Neutrophil (primary cell): ENCODE measurements at regions not wholly inside any gene's neighbourhood (a gene's known extent, or its start where the extent isn't known, plus 50 kb on each side); places are given as distances from the start of the nearest gene placed in this dataset.

Experiments
- H3K27ac ChIP-seq: fragments of 200-600 bp; sonication (generic); 2 replicates; pipeline ENCODE4 v1.5.1; 2016; ENCODE audit warnings: mild to moderate bottlenecking, moderate library complexity
- H3K27me3 ChIP-seq: fragments of 200-600 bp; sonication (generic); 2 replicates; pipeline ENCODE4 v1.6.0; 2016; ENCODE audit warnings: mild to moderate bottlenecking
- H3K36me3 ChIP-seq: fragments of 200-600 bp; sonication (generic); 2 replicates; pipeline ENCODE4 v1.5.1; 2017
- H3K4me1 ChIP-seq, 2 experiments: fragments of 200-600 bp in 1 of 2; sonication (generic) in 1 of 2; 1 replicate in 1 of 2; 2 replicates in 1 of 2; pipeline versions ENCODE4 v1.5.1 to v1.6.1; 2013 to 2016; ENCODE audit warnings: low read depth in 1 of 2, low read length in 1 of 2, mild to moderate bottlenecking in 1 of 2, moderate library complexity in 1 of 2; ENCODE audit not compliant: control insufficient read depth in 1 of 2, insufficient read depth in 1 of 2
- H3K4me3 ChIP-seq, 2 experiments: fragments of 200-600 bp in 1 of 2; sonication (generic) in 1 of 2; 1 replicate in 1 of 2; 2 replicates in 1 of 2; pipeline ENCODE4 v1.5.1; 2013 to 2016; ENCODE audit warnings: low read depth in 1 of 2, low read length in 1 of 2, mild to moderate bottlenecking in 1 of 2, moderate library complexity in 1 of 2
- H3K9me3 ChIP-seq: fragments of 200-600 bp; sonication (generic); 2 replicates; pipeline ENCODE4 v1.5.1; 2016
- TF ChIP-seq, protein P1 (sequence below): fragments of 200-600 bp; sonication (generic); IDR thresholded peaks from 2 replicates; pipeline ENCODE4 v1.5.1; 2016; ENCODE audit warnings: antibody characterized with exemption

- Histone ChIP-seq H3K4me1 (no peaks in the 10 kb centered on the region), H3K27ac (no peak overlapping the region), H3K27me3 (no peaks in the 10 kb centered on the region), H3K36me3 (no peaks in the 10 kb centered on the region), H3K4me3 (no peak overlapping the region), H3K9me3 (no peaks in the 10 kb centered on the region)
- TF ChIP-seq, protein P1, sequence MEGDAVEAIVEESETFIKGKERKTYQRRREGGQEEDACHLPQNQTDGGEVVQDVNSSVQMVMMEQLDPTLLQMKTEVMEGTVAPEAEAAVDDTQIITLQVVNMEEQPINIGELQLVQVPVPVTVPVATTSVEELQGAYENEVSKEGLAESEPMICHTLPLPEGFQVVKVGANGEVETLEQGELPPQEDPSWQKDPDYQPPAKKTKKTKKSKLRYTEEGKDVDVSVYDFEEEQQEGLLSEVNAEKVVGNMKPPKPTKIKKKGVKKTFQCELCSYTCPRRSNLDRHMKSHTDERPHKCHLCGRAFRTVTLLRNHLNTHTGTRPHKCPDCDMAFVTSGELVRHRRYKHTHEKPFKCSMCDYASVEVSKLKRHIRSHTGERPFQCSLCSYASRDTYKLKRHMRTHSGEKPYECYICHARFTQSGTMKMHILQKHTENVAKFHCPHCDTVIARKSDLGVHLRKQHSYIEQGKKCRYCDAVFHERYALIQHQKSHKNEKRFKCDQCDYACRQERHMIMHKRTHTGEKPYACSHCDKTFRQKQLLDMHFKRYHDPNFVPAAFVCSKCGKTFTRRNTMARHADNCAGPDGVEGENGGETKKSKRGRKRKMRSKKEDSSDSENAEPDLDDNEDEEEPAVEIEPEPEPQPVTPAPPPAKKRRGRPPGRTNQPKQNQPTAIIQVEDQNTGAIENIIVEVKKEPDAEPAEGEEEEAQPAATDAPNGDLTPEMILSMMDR = no peak
Observed at GRCh38 chr13:107999751-108000150, 215.6 kb downstream of the LIG4 start.

DNA sequence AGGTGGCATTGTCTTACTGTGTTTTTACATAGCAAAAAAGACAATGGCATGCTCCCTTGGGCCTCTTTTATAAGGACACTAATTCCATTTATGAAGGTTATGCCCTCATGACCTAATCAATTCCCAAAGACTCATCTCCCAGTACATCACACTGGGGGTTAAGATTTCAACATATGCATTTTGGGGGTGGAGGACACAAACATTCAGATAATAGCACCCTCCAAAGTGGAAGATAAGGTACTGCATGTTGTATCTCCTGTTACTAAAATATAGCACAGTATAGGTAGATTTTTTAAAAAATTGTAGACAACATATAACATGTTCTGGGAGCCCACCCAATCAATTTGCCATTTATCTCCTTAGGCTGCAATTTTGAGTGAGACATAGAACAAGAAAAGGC lies 221.2 kb downstream of the LIG4 start:
- no peak overlapping the region for H3K27ac ChIP-seq
- H3K9me3 ChIP-seq = no peaks in the 10 kb centered on the region
- no peaks in the 10 kb centered on the region for H3K36me3 ChIP-seq
- H3K4me3 ChIP-seq = no peak overlapping the region
- no peaks in the 10 kb centered on the region for H3K4me1 ChIP-seq
- no peaks in the 10 kb centered on the region for H3K27me3 ChIP-seq
- TF ChIP-seq, protein P1 = no peak

- no peaks in the 10 kb centered on the region for H3K4me1 ChIP-seq
- H3K9me3 ChIP-seq = no peaks in the 10 kb centered on the region
- H3K36me3 ChIP-seq = no peaks in the 10 kb centered on the region
- TF ChIP-seq, protein P1 = no peak
- H3K27ac ChIP-seq = no peak overlapping the region
- no peak overlapping the region for H3K4me3 ChIP-seq
- no peaks in the 10 kb centered on the region for H3K27me3 ChIP-seq
Observed at GRCh38 chr13:107993239-107993949, 221.9 kb downstream of the LIG4 start.

GRCh38 chr13:107992542-107992941 lies 222.8 kb downstream of the LIG4 start:
- H3K9me3 ChIP-seq = no peaks in the 10 kb centered on the region
- no peak overlapping the region for H3K4me3 ChIP-seq
- TF ChIP-seq, protein P1 = no peak

DNA sequence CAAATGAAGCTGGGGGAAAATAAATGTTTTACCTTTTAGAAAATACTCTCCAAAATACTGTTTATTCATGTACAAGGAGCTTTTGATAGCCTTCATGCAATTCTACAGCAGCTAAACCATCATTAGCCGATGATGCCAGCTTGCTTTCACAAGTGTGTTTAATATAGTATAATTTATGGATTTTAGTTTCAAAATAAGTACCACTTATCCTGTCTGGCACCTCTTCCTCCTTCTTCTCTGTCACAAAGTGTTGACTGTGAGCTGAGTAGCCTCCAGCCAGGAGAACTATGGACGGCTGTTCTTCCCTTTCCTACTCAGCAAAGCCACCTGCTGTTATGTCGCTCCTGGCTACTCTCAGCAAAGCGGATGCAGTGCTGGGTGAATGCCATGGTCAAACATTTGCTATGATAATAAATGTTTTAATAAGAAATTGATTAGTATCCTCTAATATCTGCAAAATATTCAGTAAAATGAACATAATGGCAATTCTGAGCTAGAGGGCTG lies 238.2 kb downstream of the LIG4 start:
- H3K27me3 ChIP-seq = no peaks in the 10 kb centered on the region
- H3K27ac ChIP-seq = no peak overlapping the region
- H3K4me3 ChIP-seq = no peak overlapping the region
- H3K9me3 ChIP-seq = no peaks in the 10 kb centered on the region
- TF ChIP-seq, protein P1 = no peak
- H3K4me1 ChIP-seq = no peaks in the 10 kb centered on the region
- H3K36me3 ChIP-seq = no peaks in the 10 kb centered on the region

More at GRCh38 chr13:107992542-107992941, 222.8 kb downstream of the LIG4 start:
- H3K27me3 ChIP-seq = no peaks in the 10 kb centered on the region
- H3K27ac ChIP-seq = no peak overlapping the region
- no peaks in the 10 kb centered on the region for H3K36me3 ChIP-seq
- no peaks in the 10 kb centered on the region for H3K4me1 ChIP-seq
